ENCODE measurements at regions not wholly inside any gene's neighbourhood (a gene's known extent, or its start where the extent isn't known, plus 50 kb on each side); places are given as distances from the start of the nearest gene placed in this dataset.

DNA sequence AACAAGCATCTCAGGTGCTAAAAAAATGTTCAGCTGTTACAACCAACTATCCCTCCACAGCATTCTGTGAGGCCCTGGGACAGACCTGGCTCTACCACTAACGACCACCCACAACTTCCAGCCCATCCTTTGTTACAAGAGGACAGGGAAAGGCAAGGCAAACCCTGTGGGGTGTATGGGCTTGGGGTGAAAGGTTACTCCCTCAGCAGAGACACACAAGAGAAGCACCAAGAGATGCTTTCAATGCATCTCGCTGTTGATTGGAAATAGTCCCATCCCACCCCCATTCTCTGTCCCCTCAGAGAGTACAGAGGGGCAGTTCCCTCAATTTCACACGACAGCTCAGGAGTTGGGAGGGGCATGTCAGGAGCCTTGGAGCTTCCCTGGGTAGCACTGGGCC is 234.1 kb downstream of the CAAP1 start:
- in situ Hi-C loops (cut with HindIII; ENCODE audit: low pct_unique_long_range_greater_than_20kb, low sequenced_read_pairs) = no loop called here
- Histone ChIP-seq H3K36me3 (ENCODE audit: control insufficient read depth, insufficient read depth, low read length) (no peaks in the 10 kb centered on the region), H3K27ac (ENCODE audit: low read length) (no peak overlapping the region), H3K9me3 (ENCODE audit: control insufficient read depth, insufficient read depth, low read depth, low read length) (no peaks in the 10 kb centered on the region), H3K4me3 (ENCODE audit: low read depth in 2 of 2, low read length in 2 of 2) (no peak overlapping the region), H3K4me1 (ENCODE audit: control insufficient read depth, insufficient read depth, low read length) (no peaks in the 10 kb centered on the region), H3K27me3 (ENCODE audit: control insufficient read depth, insufficient read depth, low read length) (no peaks in the 10 kb centered on the region)
- ChIA-PET POLR2A (no interaction called here), CTCF (no interaction called here)
- TF ChIP-seq, protein P1, sequence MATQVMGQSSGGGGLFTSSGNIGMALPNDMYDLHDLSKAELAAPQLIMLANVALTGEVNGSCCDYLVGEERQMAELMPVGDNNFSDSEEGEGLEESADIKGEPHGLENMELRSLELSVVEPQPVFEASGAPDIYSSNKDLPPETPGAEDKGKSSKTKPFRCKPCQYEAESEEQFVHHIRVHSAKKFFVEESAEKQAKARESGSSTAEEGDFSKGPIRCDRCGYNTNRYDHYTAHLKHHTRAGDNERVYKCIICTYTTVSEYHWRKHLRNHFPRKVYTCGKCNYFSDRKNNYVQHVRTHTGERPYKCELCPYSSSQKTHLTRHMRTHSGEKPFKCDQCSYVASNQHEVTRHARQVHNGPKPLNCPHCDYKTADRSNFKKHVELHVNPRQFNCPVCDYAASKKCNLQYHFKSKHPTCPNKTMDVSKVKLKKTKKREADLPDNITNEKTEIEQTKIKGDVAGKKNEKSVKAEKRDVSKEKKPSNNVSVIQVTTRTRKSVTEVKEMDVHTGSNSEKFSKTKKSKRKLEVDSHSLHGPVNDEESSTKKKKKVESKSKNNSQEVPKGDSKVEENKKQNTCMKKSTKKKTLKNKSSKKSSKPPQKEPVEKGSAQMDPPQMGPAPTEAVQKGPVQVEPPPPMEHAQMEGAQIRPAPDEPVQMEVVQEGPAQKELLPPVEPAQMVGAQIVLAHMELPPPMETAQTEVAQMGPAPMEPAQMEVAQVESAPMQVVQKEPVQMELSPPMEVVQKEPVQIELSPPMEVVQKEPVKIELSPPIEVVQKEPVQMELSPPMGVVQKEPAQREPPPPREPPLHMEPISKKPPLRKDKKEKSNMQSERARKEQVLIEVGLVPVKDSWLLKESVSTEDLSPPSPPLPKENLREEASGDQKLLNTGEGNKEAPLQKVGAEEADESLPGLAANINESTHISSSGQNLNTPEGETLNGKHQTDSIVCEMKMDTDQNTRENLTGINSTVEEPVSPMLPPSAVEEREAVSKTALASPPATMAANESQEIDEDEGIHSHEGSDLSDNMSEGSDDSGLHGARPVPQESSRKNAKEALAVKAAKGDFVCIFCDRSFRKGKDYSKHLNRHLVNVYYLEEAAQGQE (IDR thresholded peaks at IDR 0.05; ENCODE audit: insufficient read depth in 1 of 2, low read depth in 2 of 2, low read length in 1 of 2) = no peak
- TF ChIP-seq SIN3A (IDR thresholded peaks at IDR 0.05; ENCODE audit: borderline replicate concordance, insufficient read depth, low read depth, low read length) (no peak), TCF7L2 (IDR thresholded peaks at IDR 0.05; ENCODE audit: low read depth, low read length) (no peak), POLR2AphosphoS5 (IDR thresholded peaks at IDR 0.05; ENCODE audit: low read depth, low read length) (no peak)
- TF ChIP-seq, protein P2, sequence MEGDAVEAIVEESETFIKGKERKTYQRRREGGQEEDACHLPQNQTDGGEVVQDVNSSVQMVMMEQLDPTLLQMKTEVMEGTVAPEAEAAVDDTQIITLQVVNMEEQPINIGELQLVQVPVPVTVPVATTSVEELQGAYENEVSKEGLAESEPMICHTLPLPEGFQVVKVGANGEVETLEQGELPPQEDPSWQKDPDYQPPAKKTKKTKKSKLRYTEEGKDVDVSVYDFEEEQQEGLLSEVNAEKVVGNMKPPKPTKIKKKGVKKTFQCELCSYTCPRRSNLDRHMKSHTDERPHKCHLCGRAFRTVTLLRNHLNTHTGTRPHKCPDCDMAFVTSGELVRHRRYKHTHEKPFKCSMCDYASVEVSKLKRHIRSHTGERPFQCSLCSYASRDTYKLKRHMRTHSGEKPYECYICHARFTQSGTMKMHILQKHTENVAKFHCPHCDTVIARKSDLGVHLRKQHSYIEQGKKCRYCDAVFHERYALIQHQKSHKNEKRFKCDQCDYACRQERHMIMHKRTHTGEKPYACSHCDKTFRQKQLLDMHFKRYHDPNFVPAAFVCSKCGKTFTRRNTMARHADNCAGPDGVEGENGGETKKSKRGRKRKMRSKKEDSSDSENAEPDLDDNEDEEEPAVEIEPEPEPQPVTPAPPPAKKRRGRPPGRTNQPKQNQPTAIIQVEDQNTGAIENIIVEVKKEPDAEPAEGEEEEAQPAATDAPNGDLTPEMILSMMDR (IDR thresholded peaks at IDR 0.05) = no peak
- DNase-seq (ENCODE audit: low read depth, low spot score) (no peak), ATAC-seq (no peak)
- intact Hi-C loops (cut with micrococcal nuclease; ENCODE audit: unreplicated experiment) = no loop called here
- no TSS peak for BruUV-seq (replicated peaks)

DNA sequence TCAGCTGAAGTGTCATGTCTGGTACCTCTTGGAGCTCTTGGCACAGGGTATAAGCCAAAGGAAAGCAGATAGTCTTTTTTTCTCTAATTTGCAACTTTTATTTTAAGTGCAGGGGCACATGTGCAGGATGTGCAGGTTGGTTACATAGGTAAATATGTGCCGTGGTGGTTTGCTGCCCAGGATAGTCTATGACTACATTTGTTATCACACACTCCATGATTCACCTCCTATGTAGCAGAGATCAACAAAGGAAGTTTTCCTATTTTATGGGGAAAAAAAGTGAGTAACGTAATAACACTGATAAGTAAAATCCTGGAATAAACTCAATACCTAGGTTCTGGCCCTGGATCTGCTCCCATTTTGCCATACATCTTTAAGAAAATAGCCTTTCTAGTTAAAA is 234.6 kb downstream of the CAAP1 start:
- in situ Hi-C loops (cut with HindIII; ENCODE audit: low pct_unique_long_range_greater_than_20kb, low sequenced_read_pairs) (no loop called here), intact Hi-C loops (cut with micrococcal nuclease; ENCODE audit: unreplicated experiment) (no loop called here)
- BruUV-seq (replicated peaks) = no TSS peak
- no peaks in the 10 kb centered on the region for H3K36me3 ChIP-seq (ENCODE audit: control insufficient read depth, insufficient read depth, low read length)
- ChIA-PET POLR2A (no interaction called here), CTCF (no interaction called here)
- H3K9me3 ChIP-seq (ENCODE audit: control insufficient read depth, insufficient read depth, low read depth, low read length) = no peaks in the 10 kb centered on the region
- no peaks in the 10 kb centered on the region for H3K4me1 ChIP-seq (ENCODE audit: control insufficient read depth, insufficient read depth, low read length)
- H3K27ac ChIP-seq (ENCODE audit: low read length) = no peak overlapping the region
- DNase-seq (ENCODE audit: low read depth, low spot score) = no peak
- TF ChIP-seq, protein P1 (IDR thresholded peaks at IDR 0.05; ENCODE audit: insufficient read depth in 1 of 2, low read depth in 2 of 2, low read length in 1 of 2) = no peak
- TF ChIP-seq POLR2AphosphoS5 (IDR thresholded peaks at IDR 0.05; ENCODE audit: low read depth, low read length) = no peak
- TF ChIP-seq, protein P2 (IDR thresholded peaks at IDR 0.05) = no peak
- no peak for TF ChIP-seq TCF7L2 (IDR thresholded peaks at IDR 0.05; ENCODE audit: low read depth, low read length)
- TF ChIP-seq SIN3A (IDR thresholded peaks at IDR 0.05; ENCODE audit: borderline replicate concordance, insufficient read depth, low read depth, low read length) = no peak
- H3K27me3 ChIP-seq (ENCODE audit: control insufficient read depth, insufficient read depth, low read length) = no peaks in the 10 kb centered on the region
- no peak for ATAC-seq
- no peak overlapping the region for H3K4me3 ChIP-seq (ENCODE audit: low read depth in 2 of 2, low read length in 2 of 2)
